HCT116 (cell line): ENCODE measurements at regions not wholly inside any gene's neighbourhood (a gene's known extent, or its start where the extent isn't known, plus 50 kb on each side); places are given as distances from the start of the nearest gene placed in this dataset.

ENCODE experiments used
- ATF3 ChIP-seq: IDR thresholded peaks from 2 replicates; pipeline ENCODE4 v1.6.1; 2012
- CTCF ChIP-seq, 3 experiments: fragments of 200-600 bp in 1 of 3; sonication (generic) in 1 of 3; IDR thresholded peaks in 2 of 3; conservative IDR thresholded peaks in 1 of 3; 2 replicates each; pipeline ENCODE4 v1.5.1; 2012 to 2017; ENCODE audit warnings: low read depth in 2 of 3, low read length in 2 of 3, antibody characterized with exemption in 1 of 3, borderline replicate concordance in 1 of 3, control low read depth in 1 of 3, mild to moderate bottlenecking in 1 of 3, mixed read lengths in 1 of 3, mixed run types in 1 of 3, moderate library complexity in 1 of 3; ENCODE audit not compliant: insufficient read depth in 1 of 3
- ELF1 ChIP-seq: IDR thresholded peaks from 2 replicates; pipeline ENCODE4 v1.6.1; 2012; ENCODE audit warnings: low read depth, borderline replicate concordance
- EZH2 ChIP-seq: fragments of 200-600 bp; sonication (generic); IDR thresholded peaks from 2 replicates; pipeline ENCODE4 v1.6.1; 2017; ENCODE audit warnings: antibody characterized with exemption, mixed run types
- EZH2phosphoT487 ChIP-seq: fragments of 200-600 bp; IDR thresholded peaks from 2 replicates; pipeline ENCODE4 v1.6.1; 2018; ENCODE audit warnings: antibody characterized with exemption, borderline replicate concordance
- MAX ChIP-seq: IDR thresholded peaks from 2 replicates; pipeline ENCODE4 v1.6.1; 2012
- POLR2AphosphoS5 ChIP-seq: IDR thresholded peaks from 2 replicates; pipeline ENCODE4 v1.6.1; 2011; ENCODE audit warnings: mild to moderate bottlenecking, low read depth, low read length, moderate library complexity
- REST ChIP-seq: IDR thresholded peaks from 2 replicates; pipeline ENCODE4 v1.6.1; 2012; ENCODE audit warnings: low read depth
- ZFX ChIP-seq: fragments of 450-650 bp; IDR thresholded peaks from 2 replicates; pipeline ENCODE4 v1.6.1; 2017
- ZNF274 ChIP-seq: fragments of 200-500 bp; sonication (Bioruptor generic); IDR thresholded peaks from 2 replicates; pipeline ENCODE4 v1.6.1; 2014; ENCODE audit warnings: mild to moderate bottlenecking, low read depth, low read length, inconsistent platforms

- TF ChIP-seq MAX, result no peak
- TF ChIP-seq POLR2AphosphoS5, result no peak
- no peak for TF ChIP-seq CTCF (IDR thresholded peaks at IDR 0.05 in 2 of 3, conservative IDR thresholded peaks at IDR 0.05 in 1 of 3; ENCODE audit: borderline replicate concordance in 1 of 3, insufficient read depth in 1 of 3, low read depth in 2 of 3, low read length in 2 of 3)
- TF ChIP-seq EZH2, result no peak
- TF ChIP-seq ELF1, result no peak
- TF ChIP-seq EZH2phosphoT487, result no peak
- TF ChIP-seq ATF3, result no peak
- no peak for TF ChIP-seq ZFX
- no peak for TF ChIP-seq REST
- no peak for TF ChIP-seq ZNF274
Observed at GRCh38 chr1:209046935-209047334, 536.6 kb upstream of the CAMK1G start.
